AG09309 (cell line): ENCODE measurements at regions not wholly inside any gene's neighbourhood (a gene's known extent, or its start where the extent isn't known, plus 50 kb on each side); places are given as distances from the start of the nearest gene placed in this dataset.
"Not testable (repeated sequence)": the region's sequence is repeated elsewhere in the genome, so short reads cannot be mapped to it uniquely, and the experiment has no call there.

ENCODE experiments used
- DNase-seq: peaks from one replicate; pipeline ENCODE4 v3.0.0-alpha.2; 2010; ENCODE audit warnings: low read depth
- H3K4me3 ChIP-seq: 2 replicates; pipeline ENCODE4 v1.5.1; 2011; ENCODE audit warnings: mild to moderate bottlenecking, low read depth, low read length, moderate library complexity; ENCODE audit not compliant: control insufficient read depth
- CTCF ChIP-seq: IDR thresholded peaks from 2 replicates; pipeline ENCODE4 v1.5.1; 2011; ENCODE audit warnings: mild to moderate bottlenecking, low read depth, low read length, inconsistent platforms; ENCODE audit not compliant: insufficient read depth, control insufficient read depth; ENCODE audit errors: missing control alignments

GRCh38 chr3:195999176-195999575, 82.7 kb downstream of the TFRC start:
- H3K4me3 ChIP-seq, DNase-seq: not testable (repeated sequence)

- H3K4me3 ChIP-seq, DNase-seq: not testable (repeated sequence)
Measured at GRCh38 chr3:195996314-195996713, 85.6 kb downstream of the TFRC start.

- TF ChIP-seq CTCF = peak; percentile 30
- not testable (repeated sequence) for H3K4me3 ChIP-seq, DNase-seq
Measured at GRCh38 chr3:195994343-195994742, 86.0 kb upstream of the TNK2 start.

- H3K4me3 ChIP-seq, DNase-seq: not testable (repeated sequence)
Measured at GRCh38 chr3:195993671-195994070, 85.3 kb upstream of the TNK2 start.

GRCh38 chr3:195992956-195993595, 84.7 kb upstream of the TNK2 start:
- DNase-seq, H3K4me3 ChIP-seq: not testable (repeated sequence)

- DNase-seq = not testable (repeated sequence)
Measured at GRCh38 chr3:195991986-195992385, 83.6 kb upstream of the TNK2 start.

GRCh38 chr3:195991243-195991642, 82.9 kb upstream of the TNK2 start:
- H3K4me3 ChIP-seq, DNase-seq: not testable (repeated sequence)

More at GRCh38 chr3:195991986-195992385, 83.6 kb upstream of the TNK2 start:
- H3K4me3 ChIP-seq = not testable (repeated sequence)

GRCh38 chr3:195990841-195991174, 82.5 kb upstream of the TNK2 start:
- DNase-seq = not testable (repeated sequence)
- H3K4me3 ChIP-seq = peak overlapping the region; percentile 52

GRCh38 chr3:195989921-195990840, 81.8 kb upstream of the TNK2 start:
- DNase-seq = peak; percentile 5
- peak overlapping the region; percentile 52 for H3K4me3 ChIP-seq

- peak overlapping the region; percentile 49 for H3K4me3 ChIP-seq
- not testable (repeated sequence) for DNase-seq
Measured at GRCh38 chr3:195989197-195989920, 81.0 kb upstream of the TNK2 start.

- peak overlapping the region; percentile 3 for H3K4me3 ChIP-seq
- DNase-seq = not testable (repeated sequence)
Measured at GRCh38 chr3:195988764-195989163, 80.4 kb upstream of the TNK2 start.

- DNase-seq = not testable (repeated sequence)
Measured at GRCh38 chr3:195987001-195987400, 78.7 kb upstream of the TNK2 start.

GRCh38 chr3:195986576-195986975, 78.2 kb upstream of the TNK2 start:
- not testable (repeated sequence) for H3K4me3 ChIP-seq, DNase-seq

More at GRCh38 chr3:195987001-195987400, 78.7 kb upstream of the TNK2 start:
- not testable (repeated sequence) for H3K4me3 ChIP-seq

GRCh38 chr3:195985348-195985920, 77.1 kb upstream of the TNK2 start:
- DNase-seq, H3K4me3 ChIP-seq: not testable (repeated sequence)

- DNase-seq, H3K4me3 ChIP-seq: not testable (repeated sequence)
Measured at GRCh38 chr3:195984392-195985030, 76.2 kb upstream of the TNK2 start.

GRCh38 chr3:195983880-195984279, 75.5 kb upstream of the TNK2 start:
- H3K4me3 ChIP-seq = not testable (repeated sequence)

More at GRCh38 chr3:195983880-195984279, 75.5 kb upstream of the TNK2 start:
- not testable (repeated sequence) for DNase-seq
